NCI-H1436 treated with DMSO at 0.1 percent for 48 hours (cell line): ENCODE measurements at regions not wholly inside any gene's neighbourhood (a gene's known extent, or its start where the extent isn't known, plus 50 kb on each side); places are given as distances from the start of the nearest gene placed in this dataset.

Experiments used
- DNase-seq: peaks from one replicate; lab custom pipeline; 2025; lab: John Stamatoyannopoulos, UW

DNA sequence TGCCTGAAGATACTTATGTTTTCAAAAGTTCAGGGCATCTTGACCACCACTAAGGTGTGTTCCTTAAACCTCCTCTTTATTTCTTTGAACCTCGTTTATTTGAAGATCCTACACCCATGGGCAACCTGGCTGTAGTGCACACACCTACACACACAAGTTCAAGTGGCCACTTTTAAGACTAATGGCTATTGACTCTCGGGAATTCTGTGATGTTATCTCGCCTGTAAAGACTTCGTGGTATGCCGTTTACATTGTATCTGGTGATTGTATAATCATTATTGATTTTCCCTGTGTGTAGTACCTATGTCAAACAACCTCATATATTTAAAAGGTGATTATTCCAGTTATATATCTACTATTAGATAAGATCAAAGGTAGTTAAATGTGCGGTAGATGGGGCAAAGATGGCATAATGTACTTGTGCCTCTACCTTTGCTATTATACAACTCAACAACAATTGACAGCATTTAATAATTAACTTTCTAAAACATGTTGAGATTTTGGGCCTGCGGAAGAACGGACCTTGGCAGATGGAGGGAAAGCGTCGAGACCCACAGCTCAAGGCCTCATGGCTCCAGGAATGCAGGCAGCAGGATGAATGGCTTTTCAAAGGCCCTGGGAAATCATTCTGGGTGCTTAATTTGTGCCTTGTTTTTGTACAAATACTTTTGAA lies 51.4 kb upstream of the IRX2 start:
- no peak for DNase-seq

DNA sequence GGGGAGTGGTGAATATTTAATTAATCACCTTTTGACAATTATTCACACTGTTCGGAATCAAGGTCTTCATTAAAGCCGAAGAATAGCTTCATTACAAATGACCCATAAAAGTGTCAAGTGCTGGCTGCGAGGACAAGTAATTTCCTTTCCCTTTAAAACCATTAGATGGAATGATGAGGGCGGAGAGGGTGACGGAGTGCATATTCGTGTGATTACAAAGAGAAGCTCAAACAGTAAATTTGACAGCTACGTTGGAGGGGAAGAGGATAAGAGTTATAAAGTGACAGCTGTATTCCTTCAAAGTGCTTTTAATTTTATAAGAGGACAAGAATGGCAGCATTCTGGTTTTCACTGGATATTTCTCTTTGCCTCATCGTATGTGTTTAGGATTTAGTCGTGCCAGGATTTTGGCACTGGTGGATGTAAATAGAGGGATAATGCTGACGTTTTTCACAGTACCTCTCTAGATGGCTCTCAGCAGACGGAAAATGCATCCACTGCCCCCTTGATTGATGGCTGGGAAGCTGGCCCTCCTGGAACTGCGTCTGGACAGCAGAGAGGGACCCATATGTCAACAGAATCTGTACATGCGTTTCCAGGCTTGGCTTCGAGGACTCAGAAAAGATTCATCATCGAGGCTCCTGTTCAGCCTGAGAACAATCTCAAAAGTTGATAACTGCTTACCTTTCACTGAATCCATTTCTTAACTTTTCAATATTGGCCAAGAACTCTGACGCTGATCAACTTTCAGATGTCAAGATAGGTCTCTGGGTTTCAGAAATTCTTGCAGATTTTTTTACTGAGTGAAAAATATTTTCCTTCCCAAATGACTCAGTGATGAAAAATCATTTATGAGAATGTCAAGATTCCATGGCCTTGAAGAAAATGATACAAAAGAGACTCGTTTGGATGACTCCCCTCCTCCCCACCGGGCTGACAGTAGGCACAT lies 50.4 kb upstream of the IRX2 start:
- DNase-seq, result no peak
